ENCODE measurements at regions not wholly inside any gene's neighbourhood (a gene's known extent, or its start where the extent isn't known, plus 50 kb on each side); places are given as distances from the start of the nearest gene placed in this dataset.

DNA sequence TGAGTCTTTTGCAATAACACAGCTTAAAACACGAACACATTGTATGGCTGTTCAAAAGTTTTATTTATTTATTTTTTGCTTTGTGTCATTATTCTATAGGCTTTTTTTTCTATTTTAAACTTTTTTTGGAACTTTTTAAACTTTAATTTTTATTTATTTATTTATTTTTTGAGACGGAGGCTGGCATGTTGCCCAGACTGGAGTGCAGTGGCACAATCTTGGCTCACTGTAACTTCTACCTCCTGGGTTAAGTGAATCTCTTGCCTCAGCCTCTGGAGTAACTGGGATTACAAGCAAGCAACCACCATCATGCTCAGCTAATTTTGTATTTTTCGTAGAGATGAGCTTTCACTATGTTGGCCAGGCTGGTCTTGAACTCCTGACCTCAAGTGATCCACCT lies 88.3 kb upstream of the GADD45A start:
- H2AFZ ChIP-seq (ENCODE audit: low read depth, low read length), result no peak overlapping the region
- no peaks in the 10 kb centered on the region for H3K27me3 ChIP-seq (ENCODE audit: low read depth, low read length)
- no peaks in the 10 kb centered on the region for H3K9me3 ChIP-seq (ENCODE audit: insufficient read depth, low read length)
- H3K36me3 ChIP-seq (replicated peaks; ENCODE audit: low read depth, low read length), result no peaks in the 10 kb centered on the region
- no peaks in the 10 kb centered on the region for H3K79me2 ChIP-seq (ENCODE audit: low read length)
- no peak for TF ChIP-seq EZH2phosphoT487 (IDR thresholded peaks at IDR 0.05; ENCODE audit: low read depth)
- TF ChIP-seq, protein P1, sequence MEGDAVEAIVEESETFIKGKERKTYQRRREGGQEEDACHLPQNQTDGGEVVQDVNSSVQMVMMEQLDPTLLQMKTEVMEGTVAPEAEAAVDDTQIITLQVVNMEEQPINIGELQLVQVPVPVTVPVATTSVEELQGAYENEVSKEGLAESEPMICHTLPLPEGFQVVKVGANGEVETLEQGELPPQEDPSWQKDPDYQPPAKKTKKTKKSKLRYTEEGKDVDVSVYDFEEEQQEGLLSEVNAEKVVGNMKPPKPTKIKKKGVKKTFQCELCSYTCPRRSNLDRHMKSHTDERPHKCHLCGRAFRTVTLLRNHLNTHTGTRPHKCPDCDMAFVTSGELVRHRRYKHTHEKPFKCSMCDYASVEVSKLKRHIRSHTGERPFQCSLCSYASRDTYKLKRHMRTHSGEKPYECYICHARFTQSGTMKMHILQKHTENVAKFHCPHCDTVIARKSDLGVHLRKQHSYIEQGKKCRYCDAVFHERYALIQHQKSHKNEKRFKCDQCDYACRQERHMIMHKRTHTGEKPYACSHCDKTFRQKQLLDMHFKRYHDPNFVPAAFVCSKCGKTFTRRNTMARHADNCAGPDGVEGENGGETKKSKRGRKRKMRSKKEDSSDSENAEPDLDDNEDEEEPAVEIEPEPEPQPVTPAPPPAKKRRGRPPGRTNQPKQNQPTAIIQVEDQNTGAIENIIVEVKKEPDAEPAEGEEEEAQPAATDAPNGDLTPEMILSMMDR (IDR thresholded peaks at IDR 0.05; ENCODE audit: low read depth, low read length), result no peak
- H4K20me1 ChIP-seq (ENCODE audit: insufficient read depth, low read length), result no peaks in the 10 kb centered on the region
- H3K9ac ChIP-seq (ENCODE audit: low read length), result no peak overlapping the region
- no peak overlapping the region for H3K4me3 ChIP-seq (ENCODE audit: low read length)
- H3K27ac ChIP-seq (ENCODE audit: low read length), result no peak overlapping the region
- H3K4me1 ChIP-seq (ENCODE audit: low read length), result no peaks in the 10 kb centered on the region
- H3K4me2 ChIP-seq (ENCODE audit: low read length), result no peak overlapping the region

DNA sequence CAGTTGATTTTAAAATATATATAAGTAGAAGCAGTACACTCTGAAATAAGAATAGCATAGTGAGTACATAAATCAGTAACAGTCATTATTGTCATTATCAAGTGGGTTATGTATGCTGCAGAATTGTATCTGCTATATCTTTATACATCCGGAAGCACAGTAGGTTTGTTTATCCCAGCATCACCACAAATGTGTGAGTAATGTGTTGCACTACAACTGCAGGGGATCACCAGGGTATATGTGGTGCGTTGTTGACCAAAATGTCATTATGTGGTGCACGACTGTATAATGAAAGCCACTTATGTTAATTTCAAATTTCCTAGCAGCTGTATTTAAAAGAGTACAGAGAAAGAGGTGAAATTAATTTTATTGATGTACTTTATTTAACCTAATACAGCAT lies 87.7 kb upstream of the GADD45A start:
- Histone ChIP-seq H3K4me2 (ENCODE audit: low read length) (no peak overlapping the region), H3K36me3 (replicated peaks; ENCODE audit: low read depth, low read length) (no peaks in the 10 kb centered on the region), H3K9me3 (ENCODE audit: insufficient read depth, low read length) (no peaks in the 10 kb centered on the region), H3K79me2 (ENCODE audit: low read length) (no peaks in the 10 kb centered on the region), H3K9ac (ENCODE audit: low read length) (no peak overlapping the region), H4K20me1 (ENCODE audit: insufficient read depth, low read length) (no peaks in the 10 kb centered on the region), H3K4me3 (ENCODE audit: low read length) (no peak overlapping the region), H3K27ac (ENCODE audit: low read length) (no peak overlapping the region), H3K27me3 (ENCODE audit: low read depth, low read length) (no peaks in the 10 kb centered on the region), H3K4me1 (ENCODE audit: low read length) (no peaks in the 10 kb centered on the region), H2AFZ (ENCODE audit: low read depth, low read length) (no peak overlapping the region)
- TF ChIP-seq EZH2phosphoT487 (IDR thresholded peaks at IDR 0.05; ENCODE audit: low read depth), result no peak

DNA sequence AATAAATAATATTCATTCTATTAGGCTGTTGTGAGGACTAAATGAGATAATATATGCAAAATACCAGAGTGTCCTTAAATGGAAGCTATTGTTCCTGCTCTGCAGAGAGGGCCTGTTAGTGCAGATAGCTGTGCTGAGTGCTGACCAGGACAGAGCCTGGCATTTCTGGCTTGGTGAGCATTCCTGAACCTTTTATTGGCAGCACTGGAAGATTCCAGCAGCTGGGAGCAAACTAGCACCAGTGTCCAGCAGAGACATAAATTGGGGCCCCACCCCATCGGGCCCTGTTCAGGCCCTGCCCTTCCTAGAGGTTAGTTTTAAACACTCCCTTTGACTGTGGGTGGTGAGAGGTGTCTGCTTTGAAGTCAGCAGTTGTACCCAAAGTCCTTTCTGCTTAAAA lies 85.9 kb upstream of the GADD45A start:
- no peaks in the 10 kb centered on the region for H3K9me3 ChIP-seq (ENCODE audit: insufficient read depth, low read length)
- no peak overlapping the region for H3K4me2 ChIP-seq (ENCODE audit: low read length)
- H3K36me3 ChIP-seq (replicated peaks; ENCODE audit: low read depth, low read length), result no peaks in the 10 kb centered on the region
- no peaks in the 10 kb centered on the region for H3K79me2 ChIP-seq (ENCODE audit: low read length)
- no peaks in the 10 kb centered on the region for H4K20me1 ChIP-seq (ENCODE audit: insufficient read depth, low read length)
- no peak for TF ChIP-seq EZH2phosphoT487 (IDR thresholded peaks at IDR 0.05; ENCODE audit: low read depth)
- TF ChIP-seq, protein P1 (IDR thresholded peaks at IDR 0.05; ENCODE audit: low read depth, low read length), result no peak
- H3K4me3 ChIP-seq (ENCODE audit: low read length), result no peak overlapping the region
- H3K27ac ChIP-seq (ENCODE audit: low read length), result no peak overlapping the region
- H2AFZ ChIP-seq (ENCODE audit: low read depth, low read length), result no peak overlapping the region
- H3K9ac ChIP-seq (ENCODE audit: low read length), result no peak overlapping the region
- H3K27me3 ChIP-seq (ENCODE audit: low read depth, low read length), result no peaks in the 10 kb centered on the region
- H3K4me1 ChIP-seq (ENCODE audit: low read length), result no peaks in the 10 kb centered on the region

DNA sequence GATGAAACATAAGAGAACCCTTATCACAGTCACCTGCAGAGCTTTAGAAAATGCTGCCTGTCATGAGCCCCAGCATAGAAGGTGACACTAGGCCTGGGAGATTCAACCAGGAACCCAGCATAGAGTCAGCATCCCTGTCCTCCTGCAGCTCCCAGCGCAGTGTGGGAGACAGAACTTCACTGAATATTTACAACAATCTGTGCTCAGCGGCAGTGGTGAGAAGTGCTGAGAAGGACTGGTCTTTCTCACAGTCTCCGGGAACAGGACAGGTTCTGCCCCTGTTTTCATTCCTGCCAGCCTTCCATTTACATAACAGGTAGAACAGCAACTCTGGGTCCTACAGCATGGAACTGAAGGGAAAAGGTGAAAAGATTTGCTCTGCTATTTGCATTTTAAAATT lies 83.5 kb upstream of the GADD45A start:
- H3K79me2 ChIP-seq (ENCODE audit: low read length), result no peaks in the 10 kb centered on the region
- no peaks in the 10 kb centered on the region for H3K36me3 ChIP-seq (replicated peaks; ENCODE audit: low read depth, low read length)
- H3K9ac ChIP-seq (ENCODE audit: low read length), result no peak overlapping the region
- H3K27me3 ChIP-seq (ENCODE audit: low read depth, low read length), result no peaks in the 10 kb centered on the region
- no peak overlapping the region for H3K4me2 ChIP-seq (ENCODE audit: low read length)
- H3K9me3 ChIP-seq (ENCODE audit: insufficient read depth, low read length), result no peaks in the 10 kb centered on the region
- no peaks in the 10 kb centered on the region for H3K4me1 ChIP-seq (ENCODE audit: low read length)
- TF ChIP-seq, protein P1 (IDR thresholded peaks at IDR 0.05; ENCODE audit: low read depth, low read length), result no peak
- no peak for TF ChIP-seq EZH2phosphoT487 (IDR thresholded peaks at IDR 0.05; ENCODE audit: low read depth)
- no peak overlapping the region for H3K4me3 ChIP-seq (ENCODE audit: low read length)
- no peak overlapping the region for H3K27ac ChIP-seq (ENCODE audit: low read length)
- no peaks in the 10 kb centered on the region for H4K20me1 ChIP-seq (ENCODE audit: insufficient read depth, low read length)
- no peak overlapping the region for H2AFZ ChIP-seq (ENCODE audit: low read depth, low read length)

- H3K79me2 ChIP-seq (ENCODE audit: low read length), result no peaks in the 10 kb centered on the region
- no peak overlapping the region for H3K9ac ChIP-seq (ENCODE audit: low read length)
- H3K4me2 ChIP-seq (ENCODE audit: low read length), result no peak overlapping the region
- H3K4me3 ChIP-seq (ENCODE audit: low read length), result no peak overlapping the region
- no peaks in the 10 kb centered on the region for H3K4me1 ChIP-seq (ENCODE audit: low read length)
- no peak overlapping the region for H2AFZ ChIP-seq (ENCODE audit: low read depth, low read length)
- H3K27ac ChIP-seq (ENCODE audit: low read length), result no peak overlapping the region
- H3K9me3 ChIP-seq (ENCODE audit: insufficient read depth, low read length), result no peaks in the 10 kb centered on the region
- no peaks in the 10 kb centered on the region for H3K27me3 ChIP-seq (ENCODE audit: low read depth, low read length)
- H3K36me3 ChIP-seq (replicated peaks; ENCODE audit: low read depth, low read length), result no peaks in the 10 kb centered on the region
- TF ChIP-seq, protein P1 (IDR thresholded peaks at IDR 0.05; ENCODE audit: low read depth, low read length), result no peak
- TF ChIP-seq EZH2phosphoT487 (IDR thresholded peaks at IDR 0.05; ENCODE audit: low read depth), result no peak
- H4K20me1 ChIP-seq (ENCODE audit: insufficient read depth, low read length), result no peaks in the 10 kb centered on the region
Observed at GRCh38 chr1:67601955-67602354, 83.0 kb upstream of the GADD45A start.

Data from OCI-LY3 (cell line).